ENCODE measurements at regions not wholly inside any gene's neighbourhood (a gene's known extent, or its start where the extent isn't known, plus 50 kb on each side); places are given as distances from the start of the nearest gene placed in this dataset.

GRCh38 chr2:67923696-67924095, 139.1 kb downstream of the C1D start:
- peak; percentile 76 for DNase-seq

GRCh38 chr2:67927501-67927900, 135.3 kb downstream of the C1D start:
- peak; percentile 73 for DNase-seq

GRCh38 chr2:67930156-67930555, 132.6 kb downstream of the C1D start:
- DNase-seq = peak; percentile 71

- no peak for DNase-seq
Measured at GRCh38 chr2:67936969-67937368, 125.8 kb downstream of the C1D start.

DNA sequence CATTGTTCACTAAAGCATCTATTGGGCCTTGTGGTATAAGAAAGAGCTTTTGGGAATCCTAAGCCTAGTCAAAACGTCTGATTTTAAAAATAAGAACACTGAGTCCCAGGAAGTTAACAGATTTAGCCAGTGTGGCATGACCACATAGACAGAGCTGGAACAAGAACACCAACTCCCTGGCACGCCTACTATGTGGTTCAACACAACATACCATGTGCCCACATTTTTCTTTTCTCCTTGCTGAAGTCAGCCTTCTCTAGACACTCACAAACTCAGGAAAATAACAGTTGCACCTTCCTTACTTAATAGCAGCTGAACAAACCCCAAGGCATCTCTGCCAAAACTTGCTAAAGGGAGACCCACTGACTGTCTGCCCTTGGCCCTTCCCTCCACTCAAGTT, 124.8 kb downstream of the C1D start:
- no peak for DNase-seq

GRCh38 chr2:67945056-67945455, 117.7 kb downstream of the C1D start:
- DNase-seq = no peak

- DNase-seq = no peak
Measured at GRCh38 chr2:67945940-67946339, 116.9 kb downstream of the C1D start.

- DNase-seq = no peak
Measured at GRCh38 chr2:67948057-67948456, 114.7 kb downstream of the C1D start.

- DNase-seq = peak; percentile 24
Measured at GRCh38 chr2:67948506-67948905, 114.3 kb downstream of the C1D start.

GRCh38 chr2:67950018-67950417, 112.8 kb downstream of the C1D start:
- no peak for DNase-seq

- DNase-seq = peak; percentile 39
Measured at GRCh38 chr2:67950919-67951318, 111.9 kb downstream of the C1D start.

DNA sequence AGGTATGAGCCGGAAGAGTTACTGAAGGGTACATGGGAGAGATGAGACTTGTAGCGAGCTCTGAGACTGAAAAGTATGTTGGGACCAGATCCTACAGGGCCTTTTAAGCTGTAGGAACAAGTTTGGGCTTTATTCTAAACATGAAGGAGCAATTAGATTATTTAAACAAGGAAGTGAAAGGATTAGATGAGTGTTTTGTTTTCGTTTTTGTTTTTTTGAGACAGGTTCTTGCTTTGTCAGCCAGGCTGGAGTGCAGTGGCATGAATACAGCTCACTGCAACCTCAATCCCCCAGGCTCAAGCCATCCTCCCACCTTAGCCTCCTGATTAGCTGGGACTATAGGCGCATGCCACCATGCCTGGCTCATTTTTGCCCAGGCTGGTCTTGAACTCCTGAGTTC, 110.7 kb downstream of the C1D start:
- no peak for DNase-seq

- DNase-seq = peak; percentile 90
Measured at GRCh38 chr2:67954093-67954748, 108.6 kb downstream of the C1D start.

DNA sequence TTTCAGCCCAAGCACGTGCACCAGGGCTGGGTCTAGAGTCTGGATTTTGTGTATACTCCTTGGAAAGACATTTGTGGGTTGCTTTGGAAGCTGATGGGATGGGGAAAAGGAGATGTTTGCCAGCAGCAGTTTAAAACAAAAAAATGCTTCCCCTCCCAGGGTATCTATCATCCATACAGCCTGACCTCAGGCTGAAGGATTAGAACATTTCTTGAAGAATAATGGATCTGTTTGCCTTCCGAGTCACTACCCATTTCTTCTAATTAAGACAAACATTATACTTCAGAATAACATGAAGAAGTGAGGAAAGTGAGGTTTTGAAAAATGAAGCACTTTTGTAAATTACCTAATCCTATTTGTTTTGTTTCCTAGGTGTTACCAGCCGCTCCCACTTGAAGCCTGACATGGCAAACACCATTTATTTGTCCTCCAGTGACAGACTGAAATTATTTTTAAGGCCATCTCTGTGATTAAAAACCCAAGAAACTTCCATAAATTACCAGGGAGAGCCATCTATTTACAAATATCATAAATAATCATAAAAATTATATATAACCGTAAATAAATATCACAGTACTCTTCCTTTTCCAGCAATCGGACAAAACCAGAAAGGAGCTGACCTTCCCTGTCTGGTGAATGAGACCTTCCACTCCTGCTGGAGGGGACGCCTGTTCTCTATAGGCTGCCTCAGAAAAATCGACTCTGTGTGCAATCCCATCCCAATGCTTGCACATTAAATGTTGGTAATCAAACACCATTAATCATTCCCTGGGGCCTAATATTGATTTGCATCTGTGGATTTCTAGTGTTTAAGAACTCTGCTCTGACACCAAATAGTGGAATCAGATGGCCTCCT, 106.8 kb downstream of the C1D start:
- no peak for DNase-seq

- DNase-seq = no peak
Measured at GRCh38 chr2:67965246-67965645, 97.6 kb downstream of the C1D start.

DNA sequence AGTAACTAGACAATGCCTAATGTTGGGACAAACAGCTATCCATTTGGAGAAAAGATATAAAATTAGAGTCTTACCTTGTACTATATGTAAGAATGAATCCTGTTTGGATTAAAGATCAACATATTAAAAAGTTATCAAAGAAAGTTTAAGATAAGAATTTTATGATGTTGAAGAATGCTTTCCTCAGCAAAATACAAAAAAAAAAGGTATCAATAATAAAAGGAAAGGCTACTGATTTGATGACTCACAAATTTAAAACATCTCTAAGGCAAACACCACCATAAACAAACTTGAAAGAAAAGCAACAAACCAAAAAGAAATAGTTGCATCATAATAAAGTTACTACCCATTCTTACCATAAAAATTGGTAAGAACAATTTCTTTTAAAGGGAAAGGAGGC, 92.7 kb downstream of the C1D start:
- DNase-seq = no peak

GRCh38 chr2:67970542-67970941, 92.3 kb downstream of the C1D start:
- DNase-seq = no peak

DNA sequence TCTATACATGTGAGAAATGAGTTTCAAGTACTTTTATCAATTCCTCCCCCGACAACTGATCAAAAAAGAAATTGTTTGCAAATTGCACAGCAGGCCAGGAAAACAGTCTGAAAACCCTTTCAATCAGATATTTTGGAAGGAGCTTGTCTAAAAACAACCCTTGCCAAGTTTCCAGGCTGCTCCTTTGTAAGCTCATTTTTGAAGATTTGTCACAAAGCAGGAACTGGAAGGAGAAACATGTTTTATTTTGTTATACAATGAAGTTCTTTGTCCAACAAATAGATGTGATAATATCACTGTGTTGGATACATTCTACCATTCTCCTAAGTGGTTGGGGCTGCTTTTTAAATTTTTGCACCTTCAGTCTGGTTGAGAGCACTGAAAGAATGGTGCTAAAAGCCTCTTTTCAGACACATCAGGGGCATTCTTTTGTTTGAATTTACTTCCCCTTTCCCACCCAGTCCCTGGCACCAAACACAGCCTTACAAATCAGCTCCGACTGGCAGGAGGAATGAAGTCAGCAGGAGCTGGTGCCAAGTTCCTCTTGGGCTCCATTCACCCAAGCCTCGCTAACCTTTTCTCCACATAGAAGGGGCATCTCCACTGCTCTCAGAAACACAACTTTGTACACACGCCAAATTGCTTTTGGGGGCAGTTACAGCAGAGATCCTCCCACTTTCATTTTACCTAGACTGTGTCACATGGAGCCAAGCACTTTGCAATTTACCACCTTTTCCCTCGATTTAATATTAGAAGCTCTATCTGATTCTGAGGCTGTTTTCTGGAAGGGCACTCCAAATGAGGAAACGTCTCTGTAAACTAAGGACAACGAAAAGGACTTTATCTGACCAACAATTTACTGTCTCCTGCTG, 88.0 kb downstream of the C1D start:
- no peak for DNase-seq

DNA sequence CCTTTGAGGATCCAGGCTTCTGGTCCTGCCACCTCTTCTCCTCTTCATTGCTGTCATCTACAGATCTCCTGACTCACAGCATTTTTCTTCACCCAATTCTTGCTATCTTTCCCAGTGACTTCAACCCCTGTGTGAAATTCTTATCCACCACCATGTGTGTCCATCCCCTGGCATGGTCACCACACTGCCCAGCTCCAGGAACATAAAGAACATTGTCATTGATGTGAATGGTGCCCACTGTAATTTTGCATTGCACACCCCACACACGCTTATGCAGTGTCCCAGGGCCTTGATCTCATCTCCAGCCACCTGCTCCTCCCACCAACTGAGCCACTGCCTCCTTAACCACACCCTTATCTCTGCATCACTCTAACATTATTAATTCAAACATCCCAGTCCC, 85.3 kb downstream of the C1D start:
- no peak for DNase-seq

GRCh38 chr2:67982956-67983355, 79.8 kb downstream of the C1D start:
- no peak for DNase-seq

GRCh38 chr2:67984600-67984999, 78.2 kb downstream of the C1D start:
- DNase-seq = no peak

DNA sequence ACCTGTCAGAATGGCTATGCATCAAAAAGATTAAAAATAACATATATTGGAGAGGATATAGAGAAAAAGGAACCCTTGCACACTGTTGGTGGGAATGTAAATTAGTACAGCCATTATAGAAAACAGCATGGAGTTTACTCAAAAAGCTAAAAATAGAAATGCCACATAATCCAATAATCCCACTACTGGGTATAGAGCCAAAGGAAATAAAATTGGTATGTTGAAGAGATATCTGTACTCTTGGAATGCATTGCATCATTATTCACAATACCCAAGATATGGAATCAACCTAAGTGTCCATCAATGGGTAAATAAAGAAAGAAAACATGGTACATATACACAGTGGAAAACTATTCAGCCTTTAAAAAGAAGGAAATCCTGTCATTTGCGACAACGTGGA, 77.2 kb downstream of the C1D start:
- no peak for DNase-seq

DNA sequence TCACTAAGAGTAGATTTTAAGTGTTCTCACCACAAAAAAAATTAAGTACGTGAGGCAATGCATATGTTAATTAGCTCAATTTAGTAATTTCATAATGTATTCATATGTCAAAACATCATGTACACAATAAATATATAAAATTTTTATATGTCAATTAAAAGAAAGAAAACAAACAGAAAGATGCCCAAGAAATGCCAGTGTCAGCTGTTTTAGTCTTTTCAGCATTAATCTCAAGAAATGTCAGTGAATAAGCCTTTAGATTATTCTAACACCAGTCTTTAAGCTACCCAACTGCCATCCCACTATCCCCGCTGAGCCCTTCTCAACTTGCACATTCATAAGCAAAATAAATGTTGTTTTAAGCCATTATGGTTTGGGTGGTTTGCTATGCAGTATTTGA, 76.5 kb downstream of the C1D start:
- no peak for DNase-seq

Measured in NCI-H82 (cell line).